ENCODE measurements at regions not wholly inside any gene's neighbourhood (a gene's known extent, or its start where the extent isn't known, plus 50 kb on each side); places are given as distances from the start of the nearest gene placed in this dataset.

GRCh38 chr2:6362671-6363450, 502.8 kb downstream of the CMPK2 start:
- TF ChIP-seq CTCF (IDR thresholded peaks at IDR 0.05): no peak
- Mint-ChIP-seq H3K4me1 (ENCODE audit: low read depth) (peaks cover 4% of the 10 kb centered on the region), H3K9me3 (ENCODE audit: low read depth) (no peaks in the 10 kb centered on the region), H3K36me3 (ENCODE audit: low read depth) (no peaks in the 10 kb centered on the region), H3K27me3 (ENCODE audit: low read depth) (no peaks in the 10 kb centered on the region), H3K4me3 (ENCODE audit: unreplicated experiment) (no peak overlapping the region), H3K27ac (ENCODE audit: unreplicated experiment) (no peak overlapping the region)
- DNase-seq (ENCODE audit: low spot score): no peak

- Mint-ChIP-seq H3K9me3 (ENCODE audit: low read depth) (peaks cover under 1% of the 10 kb centered on the region), H3K27me3 (ENCODE audit: low read depth) (no peaks in the 10 kb centered on the region), H3K36me3 (ENCODE audit: low read depth) (no peaks in the 10 kb centered on the region), H3K4me1 (ENCODE audit: low read depth) (peaks cover 41% of the 10 kb centered on the region), H3K4me3 (ENCODE audit: unreplicated experiment) (no peak overlapping the region), H3K27ac (ENCODE audit: unreplicated experiment) (peak overlapping the region; percentile 59)
- no peak for DNase-seq (ENCODE audit: low spot score)
- TF ChIP-seq CTCF (IDR thresholded peaks at IDR 0.05): no peak
Observed at GRCh38 chr2:6368281-6368680, 497.4 kb downstream of the CMPK2 start.

- Mint-ChIP-seq H3K9me3 (ENCODE audit: low read depth) (peaks cover 6% of the 10 kb centered on the region), H3K4me1 (ENCODE audit: low read depth) (peaks cover 44% of the 10 kb centered on the region), H3K27me3 (ENCODE audit: low read depth) (no peaks in the 10 kb centered on the region), H3K4me3 (ENCODE audit: unreplicated experiment) (no peak overlapping the region), H3K36me3 (ENCODE audit: low read depth) (no peaks in the 10 kb centered on the region), H3K27ac (ENCODE audit: unreplicated experiment) (no peak overlapping the region)
- TF ChIP-seq CTCF (IDR thresholded peaks at IDR 0.05): no peak
- no peak for DNase-seq (ENCODE audit: low spot score)
Observed at GRCh38 chr2:6369266-6369665, 496.4 kb downstream of the CMPK2 start.

GRCh38 chr2:6370753-6371551, 494.8 kb downstream of the CMPK2 start:
- H3K27ac Mint-ChIP-seq (ENCODE audit: unreplicated experiment): peak overlapping the region; percentile 41
- peaks cover 3% of the 10 kb centered on the region for H3K36me3 Mint-ChIP-seq (ENCODE audit: low read depth)
- no peak for TF ChIP-seq CTCF (IDR thresholded peaks at IDR 0.05)
- H3K4me1 Mint-ChIP-seq (ENCODE audit: low read depth): peaks cover 44% of the 10 kb centered on the region
- H3K4me3 Mint-ChIP-seq (ENCODE audit: unreplicated experiment): no peak overlapping the region
- no peak for DNase-seq (ENCODE audit: low spot score)
- H3K9me3 Mint-ChIP-seq (ENCODE audit: low read depth): peaks cover 13% of the 10 kb centered on the region
- H3K27me3 Mint-ChIP-seq (ENCODE audit: low read depth): no peaks in the 10 kb centered on the region

- no peaks in the 10 kb centered on the region for H3K27me3 Mint-ChIP-seq (ENCODE audit: low read depth)
- no peak overlapping the region for H3K4me3 Mint-ChIP-seq (ENCODE audit: unreplicated experiment)
- peaks cover 44% of the 10 kb centered on the region for H3K4me1 Mint-ChIP-seq (ENCODE audit: low read depth)
- no peak for TF ChIP-seq CTCF (IDR thresholded peaks at IDR 0.05)
- H3K9me3 Mint-ChIP-seq (ENCODE audit: low read depth): peaks cover 17% of the 10 kb centered on the region
- DNase-seq (ENCODE audit: low spot score): no peak
- H3K36me3 Mint-ChIP-seq (ENCODE audit: low read depth): peaks cover 3% of the 10 kb centered on the region
- H3K27ac Mint-ChIP-seq (ENCODE audit: unreplicated experiment): peak overlapping the region; percentile 89
Observed at GRCh38 chr2:6372317-6372901, 493.3 kb downstream of the CMPK2 start.

All from chondrocyte (in vitro differentiated cells).